Neural progenitor cell (in vitro differentiated cells): ENCODE measurements at regions not wholly inside any gene's neighbourhood (a gene's known extent, or its start where the extent isn't known, plus 50 kb on each side); places are given as distances from the start of the nearest gene placed in this dataset.

Experiments
- CTCF ChIP-seq: fragments of 200-600 bp; sonication (generic); IDR thresholded peaks from 2 replicates; pipeline ENCODE4 v1.5.1; 2017; ENCODE audit warnings: antibody characterized with exemption, mild to moderate bottlenecking
- EZH2 ChIP-seq: fragments of 200-600 bp; sonication (generic); IDR thresholded peaks from 2 replicates; pipeline ENCODE4 v1.6.1; 2017; ENCODE audit warnings: antibody characterized with exemption, mild to moderate bottlenecking, moderate library complexity
- EZH2phosphoT487 ChIP-seq: fragments of 200-600 bp; sonication (generic); IDR thresholded peaks from 2 replicates; pipeline ENCODE4 v1.6.1; 2017; ENCODE audit warnings: antibody characterized with exemption

GRCh38 chr2:10190255-10190654 lies 67.7 kb downstream of the RRM2 start:
- TF ChIP-seq CTCF (no peak), EZH2 (no peak), EZH2phosphoT487 (no peak)
